GM18498 (cell line): ENCODE measurements at regions not wholly inside any gene's neighbourhood (a gene's known extent, or its start where the extent isn't known, plus 50 kb on each side); places are given as distances from the start of the nearest gene placed in this dataset.

Experiments
- ATAC-seq: cut with Tn5 transposase; IDR thresholded peaks from one replicate; pipeline ENCODE4 v1.9.1; 2021; ENCODE audit warnings: mild to moderate bottlenecking, moderate library complexity; ENCODE audit not compliant: unreplicated experiment

GRCh38 chr2:173806761-173807160, 158.4 kb downstream of the SP3 start:
- ATAC-seq = no peak

DNA sequence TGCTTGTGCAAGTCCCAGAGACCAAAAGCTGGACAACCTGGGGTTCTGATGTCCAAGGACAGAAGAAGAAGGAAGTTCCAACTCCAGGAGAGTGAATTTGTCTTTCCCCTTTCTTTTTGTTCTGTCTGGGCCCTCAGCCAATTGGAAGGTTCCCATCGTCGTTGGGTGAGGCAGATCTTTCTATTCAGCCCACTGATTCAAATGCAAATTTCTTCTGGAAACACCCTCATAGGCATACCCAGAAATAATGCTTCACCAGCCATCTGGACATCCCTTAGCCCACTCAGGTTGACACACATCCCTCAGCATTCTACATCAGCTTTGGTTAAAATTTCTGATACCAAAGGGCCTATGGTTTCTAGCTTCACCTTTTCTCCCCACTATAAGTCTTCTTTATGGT, 156.5 kb downstream of the SP3 start:
- ATAC-seq = no peak

GRCh38 chr2:173812321-173812720, 152.9 kb downstream of the SP3 start:
- ATAC-seq = no peak

GRCh38 chr2:173814306-173814705, 150.9 kb downstream of the SP3 start:
- ATAC-seq = no peak

- no peak for ATAC-seq
Measured at GRCh38 chr2:173815772-173816171, 149.4 kb downstream of the SP3 start.

GRCh38 chr2:173817582-173817981, 147.6 kb downstream of the SP3 start:
- no peak for ATAC-seq

- no peak for ATAC-seq
Measured at GRCh38 chr2:173818285-173818684, 146.9 kb downstream of the SP3 start.

GRCh38 chr2:173819852-173820251, 145.3 kb downstream of the SP3 start:
- ATAC-seq = no peak

- no peak for ATAC-seq
Measured at GRCh38 chr2:173821451-173821850, 143.7 kb downstream of the SP3 start.

DNA sequence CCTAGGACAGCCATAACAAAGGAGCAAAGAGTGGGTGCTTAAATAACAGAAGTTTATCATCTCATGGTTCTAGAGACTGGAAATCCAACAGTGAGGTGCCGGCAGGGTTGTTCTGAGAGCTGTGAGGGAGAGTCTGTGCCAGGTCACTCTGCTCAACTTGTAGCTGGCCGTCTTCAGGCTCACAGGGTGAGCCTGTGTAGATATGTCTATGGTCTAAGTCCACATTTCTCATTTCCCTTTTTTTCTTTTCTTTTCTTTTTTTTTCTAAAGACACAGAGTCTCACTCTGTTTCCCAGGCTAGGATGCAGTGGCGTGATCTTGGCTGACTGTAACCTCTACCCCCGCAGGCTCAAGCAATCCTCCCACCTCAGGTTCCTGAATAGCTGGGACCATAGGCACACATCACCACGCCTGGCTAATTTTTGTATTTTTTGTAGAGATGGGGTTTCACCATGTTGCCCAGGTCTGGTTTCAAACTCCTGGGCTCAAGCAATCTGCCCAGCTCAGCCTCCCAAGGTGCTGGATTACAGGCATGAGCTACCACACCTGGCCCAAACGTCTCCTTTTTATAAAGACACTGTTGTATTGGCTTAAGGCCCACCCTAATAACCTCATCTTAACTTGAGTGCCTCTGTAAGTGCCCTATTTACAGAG, 142.2 kb downstream of the SP3 start:
- no peak for ATAC-seq

GRCh38 chr2:173823543-173823939, 141.6 kb downstream of the SP3 start:
- ATAC-seq = no peak

- ATAC-seq = no peak
Measured at GRCh38 chr2:173828189-173829142, 136.7 kb downstream of the SP3 start.

DNA sequence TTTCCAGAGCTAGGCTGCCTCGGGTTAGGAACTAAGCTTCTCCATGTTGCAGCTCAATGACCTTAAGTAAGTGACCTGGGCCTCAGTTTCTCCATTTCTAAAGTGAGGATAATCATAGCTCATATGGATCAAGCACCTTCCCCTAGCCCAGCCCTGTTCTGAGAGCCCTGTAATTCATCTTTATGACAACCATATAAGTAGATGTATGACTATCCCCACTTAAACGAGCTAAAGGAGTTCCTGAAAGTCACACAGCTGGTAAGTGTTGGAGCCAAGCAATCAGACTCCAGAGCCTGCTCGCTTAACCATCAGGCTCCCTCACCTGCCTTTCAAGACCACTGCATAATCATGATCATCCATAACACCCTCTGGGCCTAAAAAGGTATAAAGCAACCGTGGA, 135.4 kb downstream of the SP3 start:
- ATAC-seq = no peak

GRCh38 chr2:173830170-173830569, 135.0 kb downstream of the SP3 start:
- ATAC-seq = no peak

DNA sequence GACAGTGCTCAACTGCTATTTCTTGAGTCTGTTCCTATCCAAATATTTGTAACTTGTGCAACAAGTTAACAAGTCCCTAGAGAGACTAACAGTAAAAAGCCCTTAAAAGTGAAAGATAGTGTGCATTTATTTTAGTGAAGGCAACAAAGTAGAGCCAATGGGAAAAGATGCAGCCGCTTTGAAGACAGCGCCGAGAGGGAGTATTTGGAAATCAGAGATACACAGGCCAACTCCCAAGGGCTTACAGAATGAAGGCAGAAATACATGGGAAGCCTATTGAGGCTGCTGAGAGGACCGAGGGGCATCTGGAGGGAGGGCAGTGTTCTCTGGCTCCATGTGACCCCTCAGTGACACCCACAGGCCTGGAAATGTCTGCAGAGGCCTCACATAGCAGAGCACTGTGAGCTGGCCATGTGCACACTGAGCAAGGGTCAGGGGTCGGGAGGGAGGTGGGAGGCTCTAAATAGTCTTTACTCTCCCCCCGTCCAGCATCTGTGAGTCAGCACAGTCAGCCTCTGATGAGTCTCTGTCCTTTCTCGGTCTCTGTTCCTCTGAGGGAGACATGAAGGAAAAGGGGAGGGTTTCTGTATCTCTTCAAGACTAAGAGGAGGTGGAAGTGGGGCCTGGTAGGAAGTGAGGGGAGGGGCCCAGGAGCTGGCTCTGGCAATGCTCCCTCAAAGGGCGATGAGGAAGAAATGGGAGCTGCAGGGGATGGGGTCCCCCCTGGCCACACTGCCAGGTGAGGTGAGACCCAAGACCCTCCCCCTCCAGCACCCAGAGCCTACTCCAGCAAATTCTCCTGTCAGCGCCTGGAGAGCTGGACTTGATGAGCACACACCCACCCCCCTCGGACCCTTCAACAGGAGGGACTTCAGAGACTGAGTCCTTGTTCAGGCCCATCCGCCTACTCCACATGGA, 133.6 kb downstream of the SP3 start:
- ATAC-seq = no peak

DNA sequence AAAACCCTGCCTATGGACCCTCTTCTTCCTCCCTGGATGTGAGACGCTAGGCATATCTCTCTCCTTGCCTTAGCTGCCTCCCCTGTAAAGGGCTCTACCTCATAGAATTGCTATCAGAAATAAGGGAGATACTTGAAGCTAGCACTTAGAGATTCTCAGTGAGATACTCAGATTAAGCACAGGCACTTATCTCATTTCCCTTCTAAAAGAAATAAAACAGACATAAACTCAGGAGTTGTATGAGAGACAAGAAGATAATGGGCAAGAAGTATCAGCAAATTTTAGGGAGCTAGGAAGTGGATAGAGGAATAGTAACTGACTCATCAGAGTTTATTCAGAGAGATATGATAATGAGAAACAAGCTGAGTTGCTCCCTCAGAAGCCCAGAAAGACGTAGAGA, 131.0 kb downstream of the SP3 start:
- no peak for ATAC-seq

DNA sequence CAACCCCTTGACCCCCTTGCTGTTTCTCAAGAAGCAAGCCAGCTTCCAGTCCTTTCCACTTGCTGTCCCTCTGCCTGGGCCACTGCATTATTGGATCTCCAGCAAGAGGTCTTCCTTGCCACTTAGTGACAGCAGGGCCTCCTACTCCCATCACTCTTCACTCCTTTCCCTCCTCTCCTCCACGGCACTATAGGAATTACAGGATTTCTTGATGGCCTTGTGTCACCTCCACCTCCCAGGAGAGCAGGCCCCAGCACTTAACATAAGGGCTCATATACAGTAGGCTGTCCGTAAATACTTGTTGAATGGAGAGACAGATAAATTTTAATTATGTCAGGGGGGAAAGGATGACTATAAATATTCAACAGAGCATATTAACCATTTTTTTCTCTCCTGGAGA, 129.4 kb downstream of the SP3 start:
- no peak for ATAC-seq

- ATAC-seq = no peak
Measured at GRCh38 chr2:173841110-173841509, 124.1 kb downstream of the SP3 start.

DNA sequence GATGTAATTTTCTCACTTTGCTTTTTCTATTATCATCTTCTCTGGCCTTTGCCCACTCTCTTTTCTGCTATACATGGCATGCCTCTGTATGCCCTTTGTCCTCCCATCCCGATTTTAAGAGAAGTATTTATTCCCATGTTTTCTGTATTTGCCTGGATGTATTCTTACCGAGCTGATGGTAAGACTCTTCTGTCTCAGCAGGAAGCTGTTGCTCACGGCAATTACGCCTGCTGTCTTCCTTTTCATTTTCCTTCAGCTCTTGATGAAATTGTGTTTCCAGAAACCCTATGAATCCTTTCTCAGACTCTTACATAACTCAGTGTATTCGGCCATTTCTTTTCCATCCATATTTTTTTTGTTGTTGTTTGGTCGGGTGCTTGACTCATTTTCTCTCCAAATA, 121.6 kb downstream of the SP3 start:
- ATAC-seq = no peak

GRCh38 chr2:173851141-173851641, 114.0 kb downstream of the SP3 start:
- ATAC-seq = no peak

- no peak for ATAC-seq
Measured at GRCh38 chr2:173854141-173854540, 111.0 kb downstream of the SP3 start.
